ENCODE measurements at regions not wholly inside any gene's neighbourhood (a gene's known extent, or its start where the extent isn't known, plus 50 kb on each side); places are given as distances from the start of the nearest gene placed in this dataset.
A peak's percentile ranks its signal among the peaks of the same experiment; 100 is the strongest.

DNA sequence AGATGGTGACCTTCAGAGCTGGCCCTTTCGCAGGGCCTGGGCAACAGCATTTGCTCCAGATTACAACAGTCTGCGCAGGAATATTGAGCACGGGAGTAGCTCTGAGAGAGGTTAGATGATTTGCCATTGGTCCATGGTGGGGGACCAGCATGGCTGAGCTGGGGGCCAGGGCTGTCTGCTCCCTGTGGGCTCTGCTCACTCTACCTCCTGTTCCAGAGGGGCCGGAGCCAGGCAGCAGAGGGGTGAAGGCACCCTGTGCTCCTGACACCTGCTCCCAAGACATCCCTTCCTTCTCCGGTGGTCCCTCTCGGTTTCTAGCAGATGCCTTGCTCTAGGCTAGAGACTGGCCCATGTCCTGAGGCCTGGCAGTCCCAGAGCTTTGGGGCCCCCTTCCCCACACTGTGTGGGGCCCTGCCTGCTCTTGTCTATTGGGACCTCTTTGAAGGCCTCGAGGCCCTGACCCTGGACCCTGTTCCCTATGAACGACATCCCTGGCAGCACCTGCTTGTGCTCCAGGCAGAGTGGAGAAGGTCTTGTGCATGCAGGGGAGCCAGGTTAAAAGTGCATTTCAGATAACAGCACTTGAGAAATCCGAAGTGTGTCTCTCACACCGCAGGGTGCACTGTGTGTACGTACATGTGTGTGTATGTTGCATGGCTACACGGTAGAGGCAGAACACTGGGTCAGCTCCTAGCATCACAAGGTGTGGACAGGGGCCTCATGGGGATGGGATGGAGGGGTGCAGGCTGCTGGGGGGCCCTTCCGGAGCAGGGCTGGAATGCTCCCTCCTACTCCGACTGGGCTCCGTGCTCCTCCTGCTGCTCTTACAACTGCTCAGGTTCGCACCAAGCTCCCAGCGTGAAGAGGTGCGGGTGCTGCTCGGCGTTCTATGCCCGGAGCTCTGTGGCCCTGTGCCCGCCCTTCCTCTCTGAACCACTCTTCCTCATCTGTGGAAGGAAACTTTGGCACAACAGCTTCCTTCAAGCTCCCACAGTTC lies 123.3 kb upstream of the B3GAT1 start:
- no peak overlapping the region for H2BK5ac ChIP-seq (ENCODE audit: low read depth, low read length)
- no peak for TF ChIP-seq ASH2L (IDR thresholded peaks at IDR 0.05; ENCODE audit: low read length)
- no peak for TF ChIP-seq CBX8 (IDR thresholded peaks at IDR 0.05; ENCODE audit: borderline replicate concordance, low read depth, low read length)
- no peak for TF ChIP-seq ZNF274 (IDR thresholded peaks at IDR 0.05; ENCODE audit: borderline replicate concordance, extremely low read depth, low read length)
- no peak for TF ChIP-seq RNF2 (IDR thresholded peaks at IDR 0.05; ENCODE audit: borderline replicate concordance, low read depth, low read length, missing control alignments, poor library complexity, severe bottlenecking)
- TF ChIP-seq RAD21 (IDR thresholded peaks at IDR 0.05 in 1 of 2, conservative IDR thresholded peaks at IDR 0.05 in 1 of 2; ENCODE audit: low read depth in 2 of 2, low read length in 2 of 2) = no peak
- no peak for TF ChIP-seq POLR2A (IDR thresholded peaks at IDR 0.05; ENCODE audit: control extremely low read depth in 1 of 2, low read depth in 2 of 2, low read length in 2 of 2)
- no peak for TF ChIP-seq KDM4A (IDR thresholded peaks at IDR 0.05; ENCODE audit: low read depth, low read length, severe bottlenecking)
- no peak for TF ChIP-seq HDAC6 (IDR thresholded peaks at IDR 0.05; ENCODE audit: low read depth, low read length)
- TF ChIP-seq KDM5A (IDR thresholded peaks at IDR 0.05; ENCODE audit: low read length) = no peak
- TF ChIP-seq TAF7 (optimal IDR thresholded peaks at IDR 0.05; ENCODE audit: borderline replicate concordance, low read depth, low read length) = no peak
- H3K14ac ChIP-seq (ENCODE audit: insufficient read length) = no peak overlapping the region
- no peak overlapping the region for H2BK15ac ChIP-seq (ENCODE audit: low read length)
- CTCF ChIA-PET (ENCODE audit: partially characterized antibody) = interaction anchor here (0.6 to 1.4 kb wide), 3 partner anchors 43 to 177 kb away, joined by 3 to 4 read pairs (median 3); no protein-coding TSS in a partner anchor
- 0 out of 7 replicates have a peak, but pooled peaks cover 0 to 5% (median 0%) of the 10 kb centered on the region in 4 experiments for H3K4me1 ChIP-seq (replicated peaks in 1 of 4; ENCODE audit: control insufficient read depth in 3 of 4, insufficient read depth in 4 of 4, low read length in 3 of 4)
- no peak overlapping the region for H3K18ac ChIP-seq (ENCODE audit: extremely low read depth, low read length)
- H3K36me3 ChIP-seq (ENCODE audit: control insufficient read depth in 2 of 4, insufficient read depth in 4 of 4, low read length in 3 of 4) = no peaks in the 10 kb centered on the region
- H3K9me3 ChIP-seq (ENCODE audit: insufficient read depth in 2 of 2, low read depth in 1 of 2, low read length in 1 of 2) = no peaks in the 10 kb centered on the region
- no peak overlapping the region for H2BK120ac ChIP-seq (replicated peaks; ENCODE audit: low read depth, low read length)
- H3K56ac ChIP-seq (replicated peaks; ENCODE audit: insufficient read length, low read depth, low read length) = no peak overlapping the region
- POLR2A ChIA-PET (ENCODE audit: partially characterized antibody) = interaction anchor here (1.9 kb wide), 1 partner anchor 12 kb away, joined by 4 read pairs; no protein-coding TSS in a partner anchor
- H4K8ac ChIP-seq (ENCODE audit: extremely low read depth, insufficient read depth, low read length) = peak overlapping the region; percentile 58; the same call in 1 of the 2 replicates
- no peak overlapping the region for H4K91ac ChIP-seq (replicated peaks; ENCODE audit: insufficient read length, low read length)
- no peak overlapping the region for H3K9ac ChIP-seq (replicated peaks in 1 of 4; ENCODE audit: extremely low read depth in 1 of 4, low read depth in 3 of 4, low read length in 3 of 4)
- H3K4me3 ChIP-seq (ENCODE audit: extremely low read depth in 1 of 4, insufficient read depth in 2 of 4, low read depth in 3 of 4, low read length in 4 of 4) = no peak overlapping the region
- no peak for FAIRE-seq
- H3K4ac ChIP-seq (replicated peaks; ENCODE audit: insufficient read length, low read depth, low read length) = no peak overlapping the region
- H2AK5ac ChIP-seq (ENCODE audit: low read depth, low read length) = peak overlapping the region; percentile 39; the same call in 1 of the 2 replicates
- H3K79me2 ChIP-seq (ENCODE audit: control insufficient read depth in 1 of 2, insufficient read depth in 2 of 2, low read length in 2 of 2) = no peaks in the 10 kb centered on the region
- no peak overlapping the region for H2AFZ ChIP-seq (ENCODE audit: low read length)
- no peak overlapping the region for H4K5ac ChIP-seq (ENCODE audit: insufficient read length, low read depth, low read length)
- no peak overlapping the region for H3K27ac ChIP-seq (ENCODE audit: low read depth, low read length)
- no peaks in the 10 kb centered on the region for H3K79me1 ChIP-seq (ENCODE audit: low read depth, low read length)
- no peak overlapping the region for H3K4me2 ChIP-seq (ENCODE audit: insufficient read depth in 1 of 2, low read depth in 2 of 2, low read length in 2 of 2)
- no peaks in the 10 kb centered on the region for H3K27me3 ChIP-seq (replicated peaks in 1 of 4; ENCODE audit: control insufficient read depth in 3 of 4, extremely low read depth in 1 of 4, insufficient read depth in 3 of 4, low read length in 3 of 4)
- H4K20me1 ChIP-seq (replicated peaks in 1 of 2; ENCODE audit: control insufficient read depth in 1 of 2, insufficient read depth in 2 of 2, low read length in 2 of 2) = no peaks in the 10 kb centered on the region
- 83% methylated on average over 21 of the region's 22 CpGs; no CpG with 5 or more reads in 1 of the 2 experiments for WGBS, 2 experiments (ENCODE audit: extremely low coverage in 1 of 2, insufficient coverage in 1 of 2, insufficient read length in 1 of 2, insufficient replicate concordance in 2 of 2, low coverage in 1 of 2, low lambda C conversion rate in 2 of 2, missing lambda C conversion rate in 1 of 2)
- H2BK12ac ChIP-seq (ENCODE audit: low read depth, low read length) = no peak overlapping the region
- DNase-seq (ENCODE audit: low read depth in 1 of 2, low spot score in 2 of 2) = peak in 1 of 2 experiments; percentile 37
- H3K23me2 ChIP-seq (ENCODE audit: low read depth, low read length) = no peaks in the 10 kb centered on the region
- no peak overlapping the region for H3K23ac ChIP-seq (ENCODE audit: insufficient read length)
- no peak overlapping the region for H2BK20ac ChIP-seq (ENCODE audit: low read length)
